BE2C (cell line): ENCODE measurements at regions not wholly inside any gene's neighbourhood (a gene's known extent, or its start where the extent isn't known, plus 50 kb on each side); places are given as distances from the start of the nearest gene placed in this dataset.

Source experiments
- DNase-seq: peaks from one replicate; pipeline ENCODE4 v3.0.0-alpha.2; 2020
- H3K27me3 ChIP-seq: fragments of 250-450 bp; sonication (Bioruptor Pico); 2 replicates; pipeline ENCODE4 v1.5.1; 2020; ENCODE audit warnings: mild to moderate bottlenecking
- H3K36me3 ChIP-seq: fragments of 250-450 bp; sonication (Bioruptor Pico); 2 replicates; pipeline ENCODE4 v1.5.1; 2020; ENCODE audit warnings: mild to moderate bottlenecking
- H3K4me1 ChIP-seq: fragments of 250-450 bp; sonication (Bioruptor Pico); 2 replicates; pipeline ENCODE4 v1.5.1; 2020
- H3K4me3 ChIP-seq: 2 replicates; pipeline ENCODE4 v1.5.1; 2011; ENCODE audit warnings: low read depth, low read length
- H3K9me3 ChIP-seq: fragments of 250-450 bp; sonication (Bioruptor Pico); 2 replicates; pipeline ENCODE4 v1.5.1; 2020
- TF ChIP-seq, protein P1 (sequence below): IDR thresholded peaks from 2 replicates; pipeline ENCODE4 v1.5.1; 2012; ENCODE audit warnings: mild to moderate bottlenecking, low read depth, low read length

DNA sequence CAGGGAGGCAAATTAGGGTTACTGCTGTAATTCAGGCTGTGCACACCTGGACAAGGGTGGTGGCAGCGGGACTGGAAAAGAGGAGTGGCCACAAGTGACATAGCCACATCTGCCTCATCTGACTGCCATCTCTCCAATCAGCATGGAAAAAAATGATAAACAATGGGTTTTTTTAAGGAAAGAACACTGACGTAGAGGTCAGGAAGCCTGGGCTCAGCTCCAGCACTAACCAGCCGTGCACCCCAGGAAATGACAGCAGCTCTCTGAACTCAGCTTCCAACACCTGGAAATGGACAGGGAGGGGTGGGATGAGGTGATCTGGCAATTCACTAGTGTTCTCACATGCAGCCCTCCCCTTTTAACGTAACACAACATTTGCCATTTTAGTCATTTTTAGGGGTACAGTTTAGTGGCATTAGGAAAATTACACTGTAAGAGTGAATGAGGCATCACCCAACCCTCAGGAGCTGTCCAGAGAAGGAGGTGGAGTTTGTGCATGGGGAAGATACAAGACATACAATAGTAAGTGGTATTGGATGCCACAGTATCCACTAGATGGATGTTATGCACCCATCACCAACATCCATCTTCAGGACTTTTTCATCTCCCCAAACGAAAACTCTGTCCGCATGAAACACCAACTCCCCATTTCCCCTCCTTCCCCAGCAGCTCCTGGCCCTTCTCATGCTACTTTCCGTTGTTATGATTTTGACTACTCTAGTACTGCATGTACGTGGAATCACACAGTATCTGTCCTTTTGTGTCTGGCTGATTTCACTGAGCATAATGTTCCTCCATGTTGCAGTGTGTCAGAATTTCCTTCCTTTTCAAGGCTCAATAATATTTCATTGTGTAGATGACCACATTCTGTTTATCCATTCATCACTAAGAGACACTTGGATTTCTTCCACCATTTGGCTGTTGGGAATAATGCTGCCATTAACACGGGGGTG is 215.5 kb upstream of the ECI2 start:
- Histone ChIP-seq H3K27me3 (peaks cover 6% of the 10 kb centered on the region; the same call in 1 of the 2 replicates), H3K4me1 (no peaks in the 10 kb centered on the region), H3K4me3 (no peak overlapping the region), H3K9me3 (no peaks in the 10 kb centered on the region), H3K36me3 (no peaks in the 10 kb centered on the region)
- TF ChIP-seq, protein P1, sequence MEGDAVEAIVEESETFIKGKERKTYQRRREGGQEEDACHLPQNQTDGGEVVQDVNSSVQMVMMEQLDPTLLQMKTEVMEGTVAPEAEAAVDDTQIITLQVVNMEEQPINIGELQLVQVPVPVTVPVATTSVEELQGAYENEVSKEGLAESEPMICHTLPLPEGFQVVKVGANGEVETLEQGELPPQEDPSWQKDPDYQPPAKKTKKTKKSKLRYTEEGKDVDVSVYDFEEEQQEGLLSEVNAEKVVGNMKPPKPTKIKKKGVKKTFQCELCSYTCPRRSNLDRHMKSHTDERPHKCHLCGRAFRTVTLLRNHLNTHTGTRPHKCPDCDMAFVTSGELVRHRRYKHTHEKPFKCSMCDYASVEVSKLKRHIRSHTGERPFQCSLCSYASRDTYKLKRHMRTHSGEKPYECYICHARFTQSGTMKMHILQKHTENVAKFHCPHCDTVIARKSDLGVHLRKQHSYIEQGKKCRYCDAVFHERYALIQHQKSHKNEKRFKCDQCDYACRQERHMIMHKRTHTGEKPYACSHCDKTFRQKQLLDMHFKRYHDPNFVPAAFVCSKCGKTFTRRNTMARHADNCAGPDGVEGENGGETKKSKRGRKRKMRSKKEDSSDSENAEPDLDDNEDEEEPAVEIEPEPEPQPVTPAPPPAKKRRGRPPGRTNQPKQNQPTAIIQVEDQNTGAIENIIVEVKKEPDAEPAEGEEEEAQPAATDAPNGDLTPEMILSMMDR, result no peak
- no peak for DNase-seq

DNA sequence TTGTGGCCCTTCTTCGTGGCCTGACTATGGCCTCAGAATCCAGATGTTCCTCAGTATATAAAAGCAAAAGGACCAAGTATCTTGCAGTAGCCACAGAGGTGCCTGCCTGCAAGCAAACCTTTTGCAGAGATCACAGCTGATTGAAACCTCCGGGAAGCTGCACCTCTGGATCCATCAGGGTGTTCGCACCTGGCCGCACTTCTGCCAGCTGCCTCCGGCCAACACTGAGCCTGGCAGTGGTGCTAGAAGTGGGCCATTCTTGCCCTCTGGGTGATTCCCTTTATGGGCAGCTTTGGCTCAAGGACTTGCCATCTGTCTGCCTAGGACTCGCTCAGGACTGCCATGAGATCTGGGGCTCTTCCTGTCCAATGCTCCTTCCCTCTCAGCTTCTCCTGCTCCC is 214.6 kb upstream of the ECI2 start:
- H3K4me3 ChIP-seq, result no peak overlapping the region
- no peaks in the 10 kb centered on the region for H3K9me3 ChIP-seq
- TF ChIP-seq, protein P1, result no peak
- peaks cover 6% of the 10 kb centered on the region; the same call in 1 of the 2 replicates for H3K27me3 ChIP-seq
- DNase-seq, result no peak
- no peaks in the 10 kb centered on the region for H3K4me1 ChIP-seq
- H3K36me3 ChIP-seq, result no peaks in the 10 kb centered on the region

DNA sequence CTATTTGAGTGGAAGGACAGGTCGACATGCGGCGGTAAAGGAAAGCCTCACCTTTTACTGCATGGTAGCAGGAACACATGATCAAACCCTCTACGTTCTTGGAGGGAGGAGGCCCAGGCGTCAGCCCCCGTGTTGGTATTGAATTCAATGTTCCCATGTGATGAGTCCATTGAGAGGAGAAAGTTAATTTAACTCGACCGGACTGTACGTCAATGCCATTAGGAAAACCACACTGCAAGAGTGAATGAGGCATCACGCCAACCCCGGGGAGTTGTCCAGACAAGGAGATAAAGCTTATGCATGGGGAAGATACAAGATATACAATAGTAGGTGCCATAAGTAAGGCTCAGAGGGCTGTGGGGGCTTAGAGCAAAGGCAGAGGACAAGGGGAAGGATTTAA is 213.9 kb upstream of the ECI2 start:
- Histone ChIP-seq H3K27me3 (peaks cover 6% of the 10 kb centered on the region; the same call in 1 of the 2 replicates), H3K36me3 (no peaks in the 10 kb centered on the region), H3K4me1 (no peaks in the 10 kb centered on the region), H3K4me3 (no peak overlapping the region), H3K9me3 (no peaks in the 10 kb centered on the region)
- TF ChIP-seq, protein P1, result no peak
- DNase-seq, result no peak

DNA sequence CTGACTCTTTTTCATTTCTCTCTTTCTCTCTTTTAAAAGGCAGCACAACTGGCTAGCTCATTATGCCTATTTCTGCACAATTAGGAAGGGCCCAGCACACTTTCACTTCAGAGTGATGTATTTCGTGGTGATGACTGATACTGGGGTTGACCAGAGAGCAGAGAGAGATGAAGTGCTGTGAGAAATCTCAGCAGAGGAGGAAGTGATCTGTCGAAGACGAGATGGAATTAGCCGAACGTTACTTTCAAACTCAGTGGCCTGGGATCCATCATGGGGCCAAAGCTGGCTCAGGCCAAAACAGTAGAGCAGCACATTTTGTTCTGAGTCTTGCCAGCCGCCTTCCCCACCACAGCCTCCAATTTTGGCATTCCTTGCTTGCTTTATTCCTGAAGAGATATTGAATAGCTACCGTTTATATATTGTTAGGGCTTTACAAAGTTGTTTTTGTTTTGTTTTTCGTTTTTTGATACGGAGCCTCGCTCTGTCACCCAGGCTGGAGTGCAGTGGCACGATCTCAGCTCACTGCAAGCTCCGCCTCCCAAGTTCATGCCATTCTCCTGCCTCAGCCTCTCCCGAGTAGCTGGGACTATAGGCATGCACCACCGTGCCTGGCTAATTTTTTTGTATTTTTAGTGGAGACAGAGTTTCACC is 213.2 kb upstream of the ECI2 start:
- H3K36me3 ChIP-seq, result no peaks in the 10 kb centered on the region
- H3K27me3 ChIP-seq, result peaks cover 6% of the 10 kb centered on the region; the same call in 1 of the 2 replicates
- H3K4me3 ChIP-seq, result no peak overlapping the region
- H3K9me3 ChIP-seq, result no peaks in the 10 kb centered on the region
- no peak for DNase-seq
- TF ChIP-seq, protein P1, result no peak
- no peaks in the 10 kb centered on the region for H3K4me1 ChIP-seq

DNA sequence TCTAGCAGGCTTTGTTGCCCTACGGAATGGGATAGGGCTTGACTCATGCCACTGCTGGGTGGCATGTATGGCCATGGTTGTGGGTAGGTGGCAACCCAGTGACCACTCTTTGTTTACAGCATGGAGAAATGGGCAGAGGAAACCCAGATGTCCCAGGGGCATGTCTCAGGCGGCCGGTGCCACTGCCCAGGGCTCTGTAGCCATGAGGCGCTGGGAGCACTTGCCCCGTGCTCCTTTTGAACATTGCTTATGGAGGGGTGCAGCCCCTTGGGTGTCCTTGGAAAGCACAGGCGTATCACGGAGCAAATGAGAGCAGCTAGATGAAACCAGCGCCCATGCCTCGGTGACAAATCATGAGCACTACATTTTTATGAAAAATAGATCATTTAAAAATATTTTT is 212.5 kb upstream of the ECI2 start:
- TF ChIP-seq, protein P1, result no peak
- Histone ChIP-seq H3K4me1 (no peaks in the 10 kb centered on the region), H3K4me3 (no peak overlapping the region), H3K9me3 (no peaks in the 10 kb centered on the region), H3K27me3 (peaks cover 6% of the 10 kb centered on the region; the same call in 1 of the 2 replicates), H3K36me3 (no peaks in the 10 kb centered on the region)
- no peak for DNase-seq
